ENCODE measurements at regions not wholly inside any gene's neighbourhood (a gene's known extent, or its start where the extent isn't known, plus 50 kb on each side); places are given as distances from the start of the nearest gene placed in this dataset.

DNA sequence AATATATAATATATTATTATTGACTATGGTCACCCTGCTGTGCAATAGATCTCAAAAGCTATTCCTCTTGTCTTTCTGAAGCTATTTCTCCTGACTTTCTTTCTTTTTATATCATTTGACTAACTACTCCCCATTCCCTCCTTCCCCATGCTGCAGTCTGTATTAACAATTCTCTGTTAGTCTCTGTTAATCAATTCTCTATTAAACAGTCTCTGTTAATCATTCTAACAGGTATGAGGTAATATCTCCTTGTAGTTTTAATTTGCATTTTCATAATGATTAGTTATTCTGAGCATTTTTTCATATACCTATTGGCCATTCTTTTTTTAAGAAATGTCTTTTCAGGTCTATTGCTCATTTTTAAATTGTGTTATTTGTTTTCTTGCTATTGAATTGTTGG is 201.0 kb upstream of the B3GALT2 start:
- TF ChIP-seq, protein P1, sequence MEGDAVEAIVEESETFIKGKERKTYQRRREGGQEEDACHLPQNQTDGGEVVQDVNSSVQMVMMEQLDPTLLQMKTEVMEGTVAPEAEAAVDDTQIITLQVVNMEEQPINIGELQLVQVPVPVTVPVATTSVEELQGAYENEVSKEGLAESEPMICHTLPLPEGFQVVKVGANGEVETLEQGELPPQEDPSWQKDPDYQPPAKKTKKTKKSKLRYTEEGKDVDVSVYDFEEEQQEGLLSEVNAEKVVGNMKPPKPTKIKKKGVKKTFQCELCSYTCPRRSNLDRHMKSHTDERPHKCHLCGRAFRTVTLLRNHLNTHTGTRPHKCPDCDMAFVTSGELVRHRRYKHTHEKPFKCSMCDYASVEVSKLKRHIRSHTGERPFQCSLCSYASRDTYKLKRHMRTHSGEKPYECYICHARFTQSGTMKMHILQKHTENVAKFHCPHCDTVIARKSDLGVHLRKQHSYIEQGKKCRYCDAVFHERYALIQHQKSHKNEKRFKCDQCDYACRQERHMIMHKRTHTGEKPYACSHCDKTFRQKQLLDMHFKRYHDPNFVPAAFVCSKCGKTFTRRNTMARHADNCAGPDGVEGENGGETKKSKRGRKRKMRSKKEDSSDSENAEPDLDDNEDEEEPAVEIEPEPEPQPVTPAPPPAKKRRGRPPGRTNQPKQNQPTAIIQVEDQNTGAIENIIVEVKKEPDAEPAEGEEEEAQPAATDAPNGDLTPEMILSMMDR (conservative IDR thresholded peaks at IDR 0.05; ENCODE audit: low read length) = no peak
- no peak for TF ChIP-seq EZH2phosphoT487 (IDR thresholded peaks at IDR 0.05; ENCODE audit: borderline replicate concordance, low read depth, low read length)
